ENCODE measurements at regions not wholly inside any gene's neighbourhood (a gene's known extent, or its start where the extent isn't known, plus 50 kb on each side); places are given as distances from the start of the nearest gene placed in this dataset.

DNA sequence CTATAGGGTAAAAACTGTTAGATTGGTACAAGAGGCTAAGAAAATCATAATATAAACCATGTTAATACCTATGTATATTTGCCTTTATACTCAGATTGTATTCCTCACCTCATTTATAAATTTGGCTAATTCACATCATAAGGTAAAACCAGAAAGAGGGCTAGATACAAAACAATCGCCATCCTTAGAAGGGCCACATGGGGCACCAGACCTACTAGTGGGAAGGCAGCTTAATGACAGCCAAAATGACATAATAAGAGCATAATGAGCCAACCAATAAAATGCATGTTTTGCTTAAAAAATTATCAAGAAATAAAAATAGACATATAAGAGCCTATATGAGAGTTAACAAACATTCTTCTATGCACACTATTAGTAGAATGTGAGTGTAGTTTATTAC, 107.3 kb upstream of the PRDX4 start:
- H3K9me3 ChIP-seq = peaks cover 0 to 47% (median 20%) of the 10 kb centered on the region in 4 donors
- H3K4me1 ChIP-seq = no peaks in the 10 kb centered on the region
- H3K4me3 ChIP-seq = no peak overlapping the region
- TF ChIP-seq POLR2AphosphoS5 (IDR thresholded peaks at IDR 0.05) (no peak), EP300 (IDR thresholded peaks at IDR 0.05) (no peak), POLR2A (IDR thresholded peaks at IDR 0.05) (no peak)
- TF ChIP-seq, protein P1, sequence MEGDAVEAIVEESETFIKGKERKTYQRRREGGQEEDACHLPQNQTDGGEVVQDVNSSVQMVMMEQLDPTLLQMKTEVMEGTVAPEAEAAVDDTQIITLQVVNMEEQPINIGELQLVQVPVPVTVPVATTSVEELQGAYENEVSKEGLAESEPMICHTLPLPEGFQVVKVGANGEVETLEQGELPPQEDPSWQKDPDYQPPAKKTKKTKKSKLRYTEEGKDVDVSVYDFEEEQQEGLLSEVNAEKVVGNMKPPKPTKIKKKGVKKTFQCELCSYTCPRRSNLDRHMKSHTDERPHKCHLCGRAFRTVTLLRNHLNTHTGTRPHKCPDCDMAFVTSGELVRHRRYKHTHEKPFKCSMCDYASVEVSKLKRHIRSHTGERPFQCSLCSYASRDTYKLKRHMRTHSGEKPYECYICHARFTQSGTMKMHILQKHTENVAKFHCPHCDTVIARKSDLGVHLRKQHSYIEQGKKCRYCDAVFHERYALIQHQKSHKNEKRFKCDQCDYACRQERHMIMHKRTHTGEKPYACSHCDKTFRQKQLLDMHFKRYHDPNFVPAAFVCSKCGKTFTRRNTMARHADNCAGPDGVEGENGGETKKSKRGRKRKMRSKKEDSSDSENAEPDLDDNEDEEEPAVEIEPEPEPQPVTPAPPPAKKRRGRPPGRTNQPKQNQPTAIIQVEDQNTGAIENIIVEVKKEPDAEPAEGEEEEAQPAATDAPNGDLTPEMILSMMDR (IDR thresholded peaks at IDR 0.05) = no peak
- no peak overlapping the region for H3K27ac ChIP-seq
- intact Hi-C loops (cut with DNase I; ENCODE audit: low total_unique reads) = no loop called here
- H3K36me3 ChIP-seq = no peaks in the 10 kb centered on the region
- no peak for DNase-seq
- WGBS, 5 donors = 63 to 100% (median 85%) methylated on average over 1 of the region's 1 CpG
- no peaks in the 10 kb centered on the region for H3K27me3 ChIP-seq

- no peak for TF ChIP-seq POLR2A (IDR thresholded peaks at IDR 0.05)
- no peak for TF ChIP-seq POLR2AphosphoS5 (IDR thresholded peaks at IDR 0.05)
- no peak for TF ChIP-seq EP300 (IDR thresholded peaks at IDR 0.05)
- TF ChIP-seq, protein P1 (IDR thresholded peaks at IDR 0.05) = no peak
- H3K9me3 ChIP-seq = peaks cover 0 to 17% (median 7%) of the 10 kb centered on the region in 4 donors
- no peak overlapping the region for H3K27ac ChIP-seq
- H3K4me3 ChIP-seq = no peak overlapping the region
- H3K4me1 ChIP-seq = no peaks in the 10 kb centered on the region
- intact Hi-C loops (cut with DNase I; ENCODE audit: low total_unique reads) = no loop called here
- H3K27me3 ChIP-seq = no peaks in the 10 kb centered on the region
- DNase-seq = no peak
- no peaks in the 10 kb centered on the region for H3K36me3 ChIP-seq
- 62 to 85% (median 78%) methylated on average over 2 of the region's 2 CpGs for WGBS, 5 donors
Observed at GRCh38 chrX:23570674-23571343, 96.5 kb upstream of the PRDX4 start.

- Histone ChIP-seq H3K9me3 (peaks cover 0 to 7% (median 0%) of the 10 kb centered on the region in 4 donors), H3K27me3 (no peaks in the 10 kb centered on the region), H3K4me1 (no peaks in the 10 kb centered on the region), H3K27ac (no peak overlapping the region), H3K4me3 (no peak overlapping the region), H3K36me3 (no peaks in the 10 kb centered on the region)
- TF ChIP-seq EP300 (IDR thresholded peaks at IDR 0.05) = no peak
- TF ChIP-seq POLR2AphosphoS5 (IDR thresholded peaks at IDR 0.05) = no peak
- TF ChIP-seq, protein P1 (IDR thresholded peaks at IDR 0.05) = no peak
- no peak for TF ChIP-seq POLR2A (IDR thresholded peaks at IDR 0.05)
- intact Hi-C loops (cut with DNase I; ENCODE audit: low total_unique reads) = no loop called here
- no peak for DNase-seq
Observed at GRCh38 chrX:23575281-23575680, 92.0 kb upstream of the PRDX4 start.

DNA sequence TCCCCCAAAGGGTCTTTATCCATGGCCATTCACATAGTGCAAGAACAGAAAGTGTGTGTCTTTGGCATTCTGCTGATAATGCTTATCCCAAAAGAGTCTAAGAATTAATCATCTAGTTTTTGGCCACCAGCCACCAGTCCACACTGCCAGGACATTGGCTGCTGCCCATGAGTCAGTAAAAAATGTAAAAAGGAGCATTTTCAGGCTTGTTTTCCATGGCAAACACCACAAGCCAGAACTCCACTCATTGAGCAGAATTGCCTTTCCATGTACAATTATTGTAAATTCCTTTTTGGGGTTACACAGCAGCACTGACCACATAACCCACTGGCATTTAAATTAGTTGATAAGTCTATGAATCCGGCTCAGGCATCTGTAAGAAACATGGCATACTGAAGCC, 89.2 kb upstream of the PRDX4 start:
- H3K27me3 ChIP-seq = no peaks in the 10 kb centered on the region

More for the DNA sequence above, 89.2 kb upstream of the PRDX4 start:
- Histone ChIP-seq H3K9me3 (peaks cover 0 to 4% (median 0%) of the 10 kb centered on the region in 4 donors), H3K4me3 (no peak overlapping the region), H3K36me3 (no peaks in the 10 kb centered on the region), H3K4me1 (no peaks in the 10 kb centered on the region), H3K27ac (no peak overlapping the region)
- DNase-seq = no peak
- 86 to 98% (median 90%) methylated on average over 1 of the region's 1 CpG for WGBS, 5 donors
- TF ChIP-seq POLR2A (IDR thresholded peaks at IDR 0.05) = no peak
- TF ChIP-seq EP300 (IDR thresholded peaks at IDR 0.05) = no peak
- TF ChIP-seq POLR2AphosphoS5 (IDR thresholded peaks at IDR 0.05) = no peak
- TF ChIP-seq, protein P1 (IDR thresholded peaks at IDR 0.05) = no peak
- intact Hi-C loops (cut with DNase I; ENCODE audit: low total_unique reads) = no loop called here
